ENCODE measurements at regions not wholly inside any gene's neighbourhood (a gene's known extent, or its start where the extent isn't known, plus 50 kb on each side); places are given as distances from the start of the nearest gene placed in this dataset.
A peak's percentile ranks its signal among the peaks of the same experiment; 100 is the strongest.

DNA sequence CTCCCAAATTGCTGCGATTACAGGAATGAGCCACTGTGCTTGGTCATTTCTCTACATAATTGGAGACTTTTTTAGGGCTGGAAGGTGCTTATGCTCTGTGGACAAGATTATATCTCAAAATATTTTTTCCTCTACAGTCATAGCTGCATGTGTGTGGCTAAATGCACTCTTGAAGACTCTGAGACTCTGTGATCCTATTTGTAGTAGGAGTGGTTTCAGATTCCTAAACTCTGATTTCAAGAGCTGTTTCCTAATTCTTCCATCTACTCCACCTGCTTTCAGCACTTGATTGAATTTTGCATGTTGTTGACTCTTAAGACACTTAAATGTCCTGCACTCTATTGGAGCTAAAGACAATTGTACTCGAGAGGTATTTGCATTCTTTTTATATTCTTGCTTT, 78.0 kb downstream of the KLF5 start:
- Mint-ChIP-seq H3K36me3 (peaks cover 8% of the 10 kb centered on the region), H3K27ac (peak overlapping the region; percentile 58), H3K9me3 (peaks cover 16% of the 10 kb centered on the region), H3K4me3 (peak overlapping the region; percentile 10), H3K4me1 (ENCODE audit: unreplicated experiment) (peaks cover 26% of the 10 kb centered on the region), H3K27me3 (no peaks in the 10 kb centered on the region)
- no peak for DNase-seq (ENCODE audit: extremely low spot score, unreplicated experiment)
- TF ChIP-seq, protein P1, sequence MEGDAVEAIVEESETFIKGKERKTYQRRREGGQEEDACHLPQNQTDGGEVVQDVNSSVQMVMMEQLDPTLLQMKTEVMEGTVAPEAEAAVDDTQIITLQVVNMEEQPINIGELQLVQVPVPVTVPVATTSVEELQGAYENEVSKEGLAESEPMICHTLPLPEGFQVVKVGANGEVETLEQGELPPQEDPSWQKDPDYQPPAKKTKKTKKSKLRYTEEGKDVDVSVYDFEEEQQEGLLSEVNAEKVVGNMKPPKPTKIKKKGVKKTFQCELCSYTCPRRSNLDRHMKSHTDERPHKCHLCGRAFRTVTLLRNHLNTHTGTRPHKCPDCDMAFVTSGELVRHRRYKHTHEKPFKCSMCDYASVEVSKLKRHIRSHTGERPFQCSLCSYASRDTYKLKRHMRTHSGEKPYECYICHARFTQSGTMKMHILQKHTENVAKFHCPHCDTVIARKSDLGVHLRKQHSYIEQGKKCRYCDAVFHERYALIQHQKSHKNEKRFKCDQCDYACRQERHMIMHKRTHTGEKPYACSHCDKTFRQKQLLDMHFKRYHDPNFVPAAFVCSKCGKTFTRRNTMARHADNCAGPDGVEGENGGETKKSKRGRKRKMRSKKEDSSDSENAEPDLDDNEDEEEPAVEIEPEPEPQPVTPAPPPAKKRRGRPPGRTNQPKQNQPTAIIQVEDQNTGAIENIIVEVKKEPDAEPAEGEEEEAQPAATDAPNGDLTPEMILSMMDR (conservative IDR thresholded peaks at IDR 0.05), result no peak

DNA sequence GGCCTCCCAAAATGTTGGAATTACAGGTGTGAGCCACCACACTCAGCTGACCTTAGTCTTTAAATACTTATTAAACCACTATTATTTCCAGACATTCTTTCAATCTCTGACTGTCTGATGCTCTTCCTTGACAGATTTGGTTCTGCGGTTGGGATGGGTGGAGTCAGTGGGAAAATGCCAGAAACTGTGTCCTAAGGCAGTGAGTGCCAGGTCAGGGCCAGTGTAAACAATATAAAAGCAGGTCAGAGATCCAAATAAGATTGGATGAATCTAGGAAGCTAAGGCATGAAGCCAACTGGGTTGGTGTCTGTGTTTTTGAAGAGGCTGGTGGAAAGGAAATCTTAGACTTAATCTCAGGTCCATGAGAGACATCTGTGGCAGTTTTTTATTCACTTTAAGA, 74.7 kb downstream of the KLF5 start:
- peaks cover 9% of the 10 kb centered on the region for H3K4me1 Mint-ChIP-seq (ENCODE audit: unreplicated experiment)
- no peak for DNase-seq (ENCODE audit: extremely low spot score, unreplicated experiment)
- no peak overlapping the region for H3K4me3 Mint-ChIP-seq
- H3K27ac Mint-ChIP-seq, result peak overlapping the region; percentile 22
- peaks cover 16% of the 10 kb centered on the region for H3K9me3 Mint-ChIP-seq
- H3K27me3 Mint-ChIP-seq, result no peaks in the 10 kb centered on the region
- TF ChIP-seq, protein P1 (conservative IDR thresholded peaks at IDR 0.05), result no peak
- H3K36me3 Mint-ChIP-seq, result peaks cover 8% of the 10 kb centered on the region

DNA sequence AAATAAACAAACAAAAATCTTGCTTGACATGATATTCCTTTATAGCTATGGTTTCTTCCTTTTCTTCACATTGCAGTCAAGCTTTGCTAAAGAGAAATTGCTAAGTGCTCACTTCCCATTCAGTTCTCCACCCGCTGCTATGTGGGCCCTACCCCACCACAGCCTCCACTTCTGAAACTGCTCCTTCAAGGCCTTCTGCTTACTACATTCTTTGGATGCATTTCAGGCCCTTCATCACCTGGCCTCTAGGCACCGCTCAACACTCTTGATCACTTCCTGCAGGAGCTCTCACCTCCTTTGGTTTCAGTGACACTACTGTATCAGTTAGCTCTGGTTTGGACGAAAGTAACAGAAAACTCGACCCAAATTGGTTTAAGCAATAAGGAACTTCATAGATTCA, 72.4 kb downstream of the KLF5 start:
- H3K9me3 Mint-ChIP-seq, result peaks cover 16% of the 10 kb centered on the region
- H3K4me1 Mint-ChIP-seq (ENCODE audit: unreplicated experiment), result no peaks in the 10 kb centered on the region
- DNase-seq (ENCODE audit: extremely low spot score, unreplicated experiment), result no peak
- peaks cover 8% of the 10 kb centered on the region for H3K36me3 Mint-ChIP-seq
- H3K4me3 Mint-ChIP-seq, result no peak overlapping the region
- H3K27ac Mint-ChIP-seq, result no peak overlapping the region
- no peaks in the 10 kb centered on the region for H3K27me3 Mint-ChIP-seq
- TF ChIP-seq, protein P1 (conservative IDR thresholded peaks at IDR 0.05), result no peak

DNA sequence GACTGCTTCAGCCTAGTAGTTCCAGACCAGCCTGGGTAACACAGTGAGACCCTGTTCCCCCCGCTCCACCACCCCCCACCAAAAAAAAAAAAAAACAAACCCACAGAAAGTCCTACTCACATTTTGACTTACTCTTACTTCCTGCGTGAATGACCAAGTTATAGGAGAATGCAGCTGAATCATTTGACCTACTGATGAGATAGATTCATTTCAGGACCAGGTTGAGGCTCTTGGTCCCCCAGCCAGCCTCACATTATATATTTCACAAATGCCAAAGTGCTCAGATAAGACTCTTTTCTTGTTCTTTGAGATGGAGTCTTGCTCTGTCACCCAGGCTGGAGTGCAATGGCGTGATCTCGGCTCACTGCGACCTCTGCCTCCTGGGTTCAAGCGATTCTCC, 70.2 kb downstream of the KLF5 start:
- Mint-ChIP-seq H3K4me3 (no peak overlapping the region), H3K36me3 (peaks cover 3% of the 10 kb centered on the region), H3K4me1 (ENCODE audit: unreplicated experiment) (no peaks in the 10 kb centered on the region), H3K27me3 (no peaks in the 10 kb centered on the region), H3K9me3 (peaks cover 9% of the 10 kb centered on the region), H3K27ac (no peak overlapping the region)
- TF ChIP-seq, protein P1 (conservative IDR thresholded peaks at IDR 0.05), result no peak
- no peak for DNase-seq (ENCODE audit: extremely low spot score, unreplicated experiment)

Measured in type B pancreatic cell (in vitro differentiated cells).